ENCODE measurements at regions not wholly inside any gene's neighbourhood (a gene's known extent, or its start where the extent isn't known, plus 50 kb on each side); places are given as distances from the start of the nearest gene placed in this dataset.

- TF ChIP-seq, protein P1, sequence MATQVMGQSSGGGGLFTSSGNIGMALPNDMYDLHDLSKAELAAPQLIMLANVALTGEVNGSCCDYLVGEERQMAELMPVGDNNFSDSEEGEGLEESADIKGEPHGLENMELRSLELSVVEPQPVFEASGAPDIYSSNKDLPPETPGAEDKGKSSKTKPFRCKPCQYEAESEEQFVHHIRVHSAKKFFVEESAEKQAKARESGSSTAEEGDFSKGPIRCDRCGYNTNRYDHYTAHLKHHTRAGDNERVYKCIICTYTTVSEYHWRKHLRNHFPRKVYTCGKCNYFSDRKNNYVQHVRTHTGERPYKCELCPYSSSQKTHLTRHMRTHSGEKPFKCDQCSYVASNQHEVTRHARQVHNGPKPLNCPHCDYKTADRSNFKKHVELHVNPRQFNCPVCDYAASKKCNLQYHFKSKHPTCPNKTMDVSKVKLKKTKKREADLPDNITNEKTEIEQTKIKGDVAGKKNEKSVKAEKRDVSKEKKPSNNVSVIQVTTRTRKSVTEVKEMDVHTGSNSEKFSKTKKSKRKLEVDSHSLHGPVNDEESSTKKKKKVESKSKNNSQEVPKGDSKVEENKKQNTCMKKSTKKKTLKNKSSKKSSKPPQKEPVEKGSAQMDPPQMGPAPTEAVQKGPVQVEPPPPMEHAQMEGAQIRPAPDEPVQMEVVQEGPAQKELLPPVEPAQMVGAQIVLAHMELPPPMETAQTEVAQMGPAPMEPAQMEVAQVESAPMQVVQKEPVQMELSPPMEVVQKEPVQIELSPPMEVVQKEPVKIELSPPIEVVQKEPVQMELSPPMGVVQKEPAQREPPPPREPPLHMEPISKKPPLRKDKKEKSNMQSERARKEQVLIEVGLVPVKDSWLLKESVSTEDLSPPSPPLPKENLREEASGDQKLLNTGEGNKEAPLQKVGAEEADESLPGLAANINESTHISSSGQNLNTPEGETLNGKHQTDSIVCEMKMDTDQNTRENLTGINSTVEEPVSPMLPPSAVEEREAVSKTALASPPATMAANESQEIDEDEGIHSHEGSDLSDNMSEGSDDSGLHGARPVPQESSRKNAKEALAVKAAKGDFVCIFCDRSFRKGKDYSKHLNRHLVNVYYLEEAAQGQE (IDR thresholded peaks at IDR 0.05; ENCODE audit: insufficient read depth in 1 of 2, low read depth in 2 of 2, low read length in 2 of 2): no peak
- TF ChIP-seq FOXP2 (optimal IDR thresholded peaks at IDR 0.05; ENCODE audit: borderline replicate concordance, extremely low read depth, extremely low read length, insufficient read depth): no peak
- no peak for TF ChIP-seq TAF1 (IDR thresholded peaks at IDR 0.05; ENCODE audit: borderline replicate concordance, insufficient read depth, low read length)
- TF ChIP-seq SIN3A (IDR thresholded peaks at IDR 0.05; ENCODE audit: borderline replicate concordance, insufficient read depth, low read length): no peak
- TF ChIP-seq POLR2AphosphoS5 (IDR thresholded peaks at IDR 0.05; ENCODE audit: low read depth, low read length): no peak
Measured at GRCh38 chr21:14874379-14874778, 190.4 kb downstream of the NRIP1 start.

DNA sequence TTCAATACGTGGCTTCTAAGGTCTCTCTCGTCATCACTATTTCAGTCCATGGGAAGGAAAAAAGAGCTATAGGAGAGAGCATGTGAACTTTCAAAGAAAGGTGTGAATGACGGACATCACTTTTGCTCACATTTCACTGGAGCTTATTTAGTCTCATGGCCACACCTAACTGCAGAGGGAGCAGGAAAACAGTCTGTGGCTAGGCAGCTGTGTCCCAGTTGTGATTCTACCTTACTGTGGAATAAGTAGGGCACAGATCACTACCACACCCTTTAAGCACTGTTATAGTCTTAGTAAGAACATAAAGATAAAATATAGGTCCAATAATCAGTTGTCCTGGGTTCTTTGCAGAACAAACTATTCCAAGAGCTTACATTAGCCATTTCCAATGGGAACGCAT, 192.9 kb downstream of the NRIP1 start:
- TF ChIP-seq, protein P1 (IDR thresholded peaks at IDR 0.05; ENCODE audit: insufficient read depth in 1 of 2, low read depth in 2 of 2, low read length in 2 of 2): no peak
- TF ChIP-seq POLR2AphosphoS5 (IDR thresholded peaks at IDR 0.05; ENCODE audit: low read depth, low read length): no peak
- TF ChIP-seq FOXP2 (optimal IDR thresholded peaks at IDR 0.05; ENCODE audit: borderline replicate concordance, extremely low read depth, extremely low read length, insufficient read depth): no peak
- TF ChIP-seq TAF1 (IDR thresholded peaks at IDR 0.05; ENCODE audit: borderline replicate concordance, insufficient read depth, low read length): no peak
- TF ChIP-seq SIN3A (IDR thresholded peaks at IDR 0.05; ENCODE audit: borderline replicate concordance, insufficient read depth, low read length): no peak

- TF ChIP-seq SIN3A (IDR thresholded peaks at IDR 0.05; ENCODE audit: borderline replicate concordance, insufficient read depth, low read length) (no peak), POLR2AphosphoS5 (IDR thresholded peaks at IDR 0.05; ENCODE audit: low read depth, low read length) (no peak), TAF1 (IDR thresholded peaks at IDR 0.05; ENCODE audit: borderline replicate concordance, insufficient read depth, low read length) (no peak), FOXP2 (optimal IDR thresholded peaks at IDR 0.05; ENCODE audit: borderline replicate concordance, extremely low read depth, extremely low read length, insufficient read depth) (no peak)
- TF ChIP-seq, protein P1 (IDR thresholded peaks at IDR 0.05; ENCODE audit: insufficient read depth in 1 of 2, low read depth in 2 of 2, low read length in 2 of 2): no peak
Measured at GRCh38 chr21:14870853-14871149, 194.0 kb downstream of the NRIP1 start.

DNA sequence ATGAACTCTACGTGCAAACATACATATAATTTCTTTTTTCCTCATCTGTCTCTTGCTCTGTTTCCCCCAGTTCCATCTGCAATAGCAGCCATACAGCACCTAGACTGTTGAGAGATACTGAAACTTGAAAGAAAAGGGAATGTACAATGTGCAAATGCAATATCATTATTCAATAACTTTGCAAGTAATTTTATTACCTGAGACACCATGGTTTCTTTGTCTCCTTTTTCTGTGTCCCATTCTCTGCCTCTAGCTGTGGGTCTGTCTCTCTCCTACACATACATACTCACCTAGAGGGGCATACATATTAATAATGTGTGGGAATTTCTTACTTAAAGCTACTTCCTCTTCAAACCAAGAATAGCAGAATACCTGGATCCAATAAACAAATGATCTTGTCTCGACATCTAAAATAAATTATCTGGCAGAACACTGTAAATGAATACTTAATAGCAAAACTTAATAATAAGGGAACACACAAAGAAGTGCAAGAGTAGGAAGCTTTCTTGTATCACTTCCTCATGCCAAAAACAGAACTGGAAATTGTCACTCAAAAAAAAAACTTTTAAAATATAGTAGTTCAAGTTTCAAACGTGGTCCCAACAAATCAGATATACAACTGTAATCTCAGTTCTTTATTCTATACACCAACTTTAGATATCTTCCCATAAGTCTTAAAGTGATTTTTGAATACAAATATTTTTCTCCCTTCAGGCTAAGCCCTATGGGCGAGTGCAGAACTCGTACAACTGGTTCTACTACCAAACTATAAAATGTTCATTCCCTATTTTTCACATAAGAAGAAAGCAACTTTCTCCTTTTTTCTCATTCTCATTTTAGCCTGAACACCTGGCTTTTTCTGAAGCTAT, 194.6 kb downstream of the NRIP1 start:
- TF ChIP-seq TAF1 (IDR thresholded peaks at IDR 0.05; ENCODE audit: borderline replicate concordance, insufficient read depth, low read length) (no peak), SIN3A (IDR thresholded peaks at IDR 0.05; ENCODE audit: borderline replicate concordance, insufficient read depth, low read length) (no peak), FOXP2 (optimal IDR thresholded peaks at IDR 0.05; ENCODE audit: borderline replicate concordance, extremely low read depth, extremely low read length, insufficient read depth) (no peak), POLR2AphosphoS5 (IDR thresholded peaks at IDR 0.05; ENCODE audit: low read depth, low read length) (no peak)
- TF ChIP-seq, protein P1 (IDR thresholded peaks at IDR 0.05; ENCODE audit: insufficient read depth in 1 of 2, low read depth in 2 of 2, low read length in 2 of 2): no peak

Data from PFSK-1 (cell line).